Mammary epithelial cell (primary cell): ENCODE measurements at regions not wholly inside any gene's neighbourhood (a gene's known extent, or its start where the extent isn't known, plus 50 kb on each side); places are given as distances from the start of the nearest gene placed in this dataset.

Experiments used
- CTCF ChIP-seq, 2 donors: IDR thresholded peaks in 1 of 2; conservative IDR thresholded peaks in 1 of 2; 2 replicates each; pipeline ENCODE4 v1.5.1; 2011 to 2012; ENCODE audit warnings: inconsistent platforms in 2 of 2, low read length in 2 of 2, mild to moderate bottlenecking in 2 of 2, control low read depth in 1 of 2, low read depth in 1 of 2; ENCODE audit not compliant: insufficient read depth in 1 of 2; ENCODE audit errors: extremely low read depth in 1 of 2
- EZH2 ChIP-seq: IDR thresholded peaks from 2 replicates; pipeline ENCODE4 v1.6.1; 2012; ENCODE audit warnings: low read length, inconsistent platforms, borderline replicate concordance

- TF ChIP-seq EZH2: no peak
- TF ChIP-seq CTCF (conservative IDR thresholded peaks at IDR 0.05 in 1 of 2, IDR thresholded peaks at IDR 0.05 in 1 of 2; ENCODE audit: extremely low read depth in 1 of 2, insufficient read depth in 1 of 2, low read depth in 1 of 2, low read length in 2 of 2): no peak
These were observed 414.5 kb downstream of the NDFIP2 start for GRCh38 chr13:79895416-79895815.
